Fibroblast of the conjunctiva (primary cell): ENCODE measurements at regions not wholly inside any gene's neighbourhood (a gene's known extent, or its start where the extent isn't known, plus 50 kb on each side); places are given as distances from the start of the nearest gene placed in this dataset.

Source experiments
- DNase-seq: peaks from one replicate; pipeline ENCODE4 v3.0.0-alpha.2; 2010; ENCODE audit warnings: low read depth

GRCh38 chr2:206212673-206213513, 53.2 kb downstream of the EEF1B2 start:
- DNase-seq, result no peak

GRCh38 chr2:206213514-206213845, 53.8 kb downstream of the EEF1B2 start:
- peak; percentile 77 for DNase-seq

- DNase-seq, result no peak
These were observed 57.3 kb upstream of the ZDBF2 start for GRCh38 chr2:206217166-206217565.

- no peak for DNase-seq
These were observed 56.7 kb upstream of the ZDBF2 start for GRCh38 chr2:206217743-206218142.

- no peak for DNase-seq
These were observed 56.3 kb upstream of the ZDBF2 start for GRCh38 chr2:206218156-206218555.

GRCh38 chr2:206218796-206219499, 55.5 kb upstream of the ZDBF2 start:
- DNase-seq, result no peak

- DNase-seq, result no peak
These were observed 54.5 kb upstream of the ZDBF2 start for GRCh38 chr2:206219957-206220356.

GRCh38 chr2:206220997-206221396, 53.5 kb upstream of the ZDBF2 start:
- no peak for DNase-seq
